ENCODE measurements at regions not wholly inside any gene's neighbourhood (a gene's known extent, or its start where the extent isn't known, plus 50 kb on each side); places are given as distances from the start of the nearest gene placed in this dataset.
"Not testable (repeated sequence)": the region's sequence is repeated elsewhere in the genome, so short reads cannot be mapped to it uniquely, and the experiment has no call there.

GRCh38 chr4:52358883-52359321 lies 300.2 kb downstream of the USP46 start:
- intact Hi-C loops (cut with DNase I), result no loop called here
- no peak for DNase-seq

DNA sequence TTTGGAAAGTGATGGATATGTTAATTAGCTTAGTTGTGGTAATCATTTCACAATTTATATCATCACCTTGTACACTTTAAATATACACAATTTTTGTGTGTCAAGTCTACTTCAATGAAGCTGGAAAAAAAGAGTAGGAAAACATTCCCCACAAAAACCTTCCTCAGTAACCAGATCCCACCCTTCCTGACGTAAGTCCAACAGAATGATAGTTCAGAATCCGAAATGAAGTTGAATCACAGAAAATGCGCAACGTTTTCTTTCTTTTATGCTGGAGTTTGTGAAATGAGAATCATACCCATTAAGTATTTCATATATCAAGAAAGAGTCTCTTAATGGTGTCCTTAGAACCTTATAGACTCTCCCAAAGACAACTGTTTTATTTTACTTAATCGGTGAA lies 292.9 kb downstream of the USP46 start:
- DNase-seq, result no peak
- intact Hi-C loops (cut with DNase I), result no loop called here

GRCh38 chr4:52366621-52367020 lies 292.5 kb downstream of the USP46 start:
- DNase-seq, result no peak
- intact Hi-C loops (cut with DNase I), result no loop called here

- intact Hi-C loops (cut with DNase I), result no loop called here
- no peak for DNase-seq
Observed at GRCh38 chr4:52367282-52367830, 291.7 kb downstream of the USP46 start.

- intact Hi-C loops (cut with DNase I), result no loop called here
- no peak for DNase-seq
Observed at GRCh38 chr4:52368895-52369294, 290.2 kb downstream of the USP46 start.

DNA sequence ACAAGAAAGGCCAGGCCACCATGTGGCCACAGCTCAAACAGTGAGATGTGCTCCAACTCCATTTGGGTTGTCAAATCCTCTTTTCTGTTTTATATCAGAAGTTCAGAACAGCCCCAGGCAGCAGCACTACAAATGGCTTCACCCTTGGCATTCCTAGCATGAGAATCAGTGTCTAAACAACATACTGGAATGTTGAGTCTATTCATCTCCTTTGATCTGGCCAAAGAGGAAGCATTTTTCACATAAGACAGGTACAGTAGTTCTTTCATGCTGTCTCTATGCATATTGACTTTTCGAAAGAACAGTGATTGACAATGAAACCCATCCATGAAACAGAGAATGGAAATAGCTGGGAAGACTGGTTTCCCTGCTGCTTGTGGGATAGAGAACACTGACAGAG lies 289.5 kb downstream of the USP46 start:
- intact Hi-C loops (cut with DNase I), result no loop called here
- DNase-seq, result no peak

DNA sequence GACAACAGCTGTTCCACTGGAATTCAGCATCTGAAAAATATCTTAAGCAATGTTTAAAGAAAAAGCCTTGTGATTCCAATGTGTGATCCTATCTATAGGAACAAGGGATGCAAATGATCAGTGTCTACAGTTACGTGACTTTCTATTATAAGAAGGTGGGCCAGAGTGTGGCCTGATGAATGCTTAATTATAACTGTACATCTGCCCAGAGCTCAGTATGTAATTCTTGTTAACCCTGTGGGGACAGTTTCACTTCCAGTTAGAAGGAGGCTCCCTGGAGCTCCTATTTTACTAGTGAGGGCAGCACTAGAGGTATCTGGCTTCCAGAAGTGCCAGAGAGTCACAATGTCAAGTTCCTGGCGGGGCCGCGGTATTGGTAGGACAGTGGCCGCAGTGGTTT lies 288.5 kb downstream of the USP46 start:
- intact Hi-C loops (cut with DNase I), result no loop called here
- DNase-seq, result no peak

- intact Hi-C loops (cut with DNase I), result no loop called here
- DNase-seq, result no peak
Observed at GRCh38 chr4:52371841-52372240, 287.3 kb downstream of the USP46 start.

DNA sequence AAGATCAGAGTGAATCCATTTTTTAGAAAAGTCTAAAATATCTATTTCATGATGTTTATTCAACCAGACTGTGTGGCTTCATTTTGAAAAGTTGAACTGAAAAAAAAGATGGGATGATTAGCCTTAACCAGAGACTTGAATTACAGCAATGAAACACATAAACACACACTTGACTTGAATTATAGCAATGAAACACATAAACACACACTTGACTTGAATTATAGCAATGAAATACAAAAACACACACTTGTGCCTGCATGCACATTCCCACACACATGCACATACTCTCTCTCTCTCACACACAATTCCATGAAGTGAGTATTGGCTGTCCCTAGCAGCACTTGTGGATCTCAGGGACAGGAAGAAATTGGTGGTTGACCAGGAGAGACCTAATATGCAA lies 286.8 kb downstream of the USP46 start:
- intact Hi-C loops (cut with DNase I), result no loop called here

DNA sequence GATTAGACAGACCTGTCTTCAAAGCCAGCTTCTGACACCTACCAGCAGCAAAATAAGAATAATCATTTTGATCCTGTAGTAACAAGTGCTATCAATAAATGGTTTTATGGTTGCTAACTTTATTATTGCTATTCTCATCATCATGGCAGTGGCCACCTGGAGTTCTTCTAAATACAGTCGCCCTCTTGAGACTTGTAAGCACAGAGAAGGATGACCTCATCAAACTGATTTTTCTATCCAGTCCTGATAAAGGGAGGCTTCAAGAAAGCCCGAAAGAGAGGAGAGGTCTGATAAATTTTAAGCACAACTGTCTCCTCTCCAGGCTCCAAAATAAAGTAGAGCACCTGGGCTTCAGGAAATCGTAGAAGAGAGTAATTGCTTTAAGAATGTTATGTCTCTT lies 286.4 kb downstream of the USP46 start:
- DNase-seq, result no peak
- intact Hi-C loops (cut with DNase I), result no loop called here

More for the DNA sequence above, 286.8 kb downstream of the USP46 start:
- DNase-seq, result no peak

DNA sequence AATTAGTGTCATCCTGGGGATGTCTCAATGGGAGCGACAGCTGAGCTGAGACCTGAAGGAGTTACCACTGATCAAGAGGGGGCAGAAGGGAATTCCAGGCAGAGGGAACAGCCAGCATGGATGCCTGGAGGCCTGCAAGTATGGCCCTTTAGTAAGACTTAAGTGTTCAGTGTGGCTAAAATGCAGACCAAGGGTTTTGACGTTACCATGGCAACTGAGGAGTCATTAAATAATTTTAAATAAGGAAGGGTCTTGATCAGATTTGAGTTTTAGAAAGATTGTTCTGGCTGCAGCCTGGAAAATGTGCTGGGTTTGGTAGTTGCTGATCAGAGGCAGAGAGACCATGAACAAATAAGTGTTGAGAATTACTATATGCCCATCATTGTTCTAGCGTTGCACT lies 285.5 kb downstream of the USP46 start:
- intact Hi-C loops (cut with DNase I), result no loop called here
- DNase-seq, result no peak

DNA sequence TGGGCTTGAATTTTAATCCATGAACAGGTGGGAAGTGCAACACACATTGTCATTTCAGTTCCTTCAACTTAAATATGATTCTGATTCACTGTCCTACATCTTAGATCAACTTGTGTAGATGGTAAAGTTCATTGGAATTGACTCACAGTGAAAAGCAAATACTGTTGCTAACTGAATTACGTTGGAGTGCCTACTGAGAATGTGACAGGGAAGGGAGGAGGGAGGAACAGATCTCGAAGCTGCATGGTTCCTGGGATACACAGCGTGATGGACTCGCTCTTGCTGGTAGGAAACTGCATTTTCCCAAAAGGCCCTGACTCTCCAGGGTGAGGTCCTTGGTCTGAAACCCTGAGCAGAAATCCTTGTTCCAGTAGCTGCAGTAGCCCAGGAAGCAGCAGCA lies 284.2 kb downstream of the USP46 start:
- intact Hi-C loops (cut with DNase I), result no loop called here

GRCh38 chr4:52376132-52376704 lies 282.9 kb downstream of the USP46 start:
- DNase-seq, result peak in 18 of 42 donors; percentile 7 to 70 (median 40)
- intact Hi-C loops (cut with DNase I), result no loop called here

More for the DNA sequence above, 284.2 kb downstream of the USP46 start:
- no peak for DNase-seq

GRCh38 chr4:52377563-52377962 lies 281.5 kb downstream of the USP46 start:
- intact Hi-C loops (cut with DNase I), result no loop called here
- no peak for DNase-seq

GRCh38 chr4:52407545-52407944 lies 251.6 kb downstream of the USP46 start:
- intact Hi-C loops (cut with DNase I), result no loop called here
- DNase-seq, result no peak

DNA sequence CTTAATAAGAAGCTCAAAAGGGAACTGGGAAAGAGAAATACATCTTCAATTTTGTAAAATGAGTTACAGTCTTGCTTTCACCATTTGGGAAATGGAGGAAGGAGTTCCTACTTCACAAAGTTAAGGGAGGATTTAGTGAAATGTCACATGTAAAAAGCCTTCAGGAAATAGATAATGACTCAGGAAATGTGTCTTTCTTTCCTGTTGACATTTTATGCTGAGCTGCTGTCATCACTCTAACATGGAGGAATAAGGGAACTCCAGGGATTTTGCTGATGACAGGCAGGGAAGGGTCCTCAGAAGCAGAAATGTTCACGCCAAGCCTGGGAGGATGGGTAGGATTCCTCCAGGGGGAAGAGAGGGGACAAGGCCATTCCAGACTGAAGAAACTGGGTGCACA lies 251.1 kb downstream of the USP46 start:
- DNase-seq, result no peak
- intact Hi-C loops (cut with DNase I), result no loop called here

GRCh38 chr4:52408471-52408870 lies 250.6 kb downstream of the USP46 start:
- intact Hi-C loops (cut with DNase I), result no loop called here
- DNase-seq, result no peak

DNA sequence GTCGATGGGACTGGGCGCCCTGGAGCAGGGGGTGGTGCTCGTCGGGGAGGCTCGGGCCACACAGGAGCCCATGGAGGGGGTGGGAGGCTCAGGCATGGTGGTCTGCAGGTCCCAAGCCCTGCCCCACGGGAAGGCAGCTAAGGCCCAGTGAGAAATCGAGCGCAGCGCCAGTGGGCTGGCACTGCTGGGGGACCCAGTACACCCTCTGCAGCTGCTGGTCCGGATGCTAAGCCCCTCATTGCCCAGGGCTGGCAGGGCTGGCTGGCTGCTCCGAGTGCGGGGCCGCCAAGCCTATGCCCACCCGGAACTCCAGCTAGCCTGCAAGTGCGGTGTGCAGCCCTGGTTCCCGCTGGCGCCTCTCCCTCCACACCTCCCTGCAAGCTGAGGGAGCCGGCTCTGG lies 249.3 kb downstream of the USP46 start:
- intact Hi-C loops (cut with DNase I); DNase-seq: not testable (repeated sequence)

- DNase-seq, result no peak
- intact Hi-C loops (cut with DNase I), result no loop called here
Observed at GRCh38 chr4:52410971-52411370, 248.1 kb downstream of the USP46 start.

DNA sequence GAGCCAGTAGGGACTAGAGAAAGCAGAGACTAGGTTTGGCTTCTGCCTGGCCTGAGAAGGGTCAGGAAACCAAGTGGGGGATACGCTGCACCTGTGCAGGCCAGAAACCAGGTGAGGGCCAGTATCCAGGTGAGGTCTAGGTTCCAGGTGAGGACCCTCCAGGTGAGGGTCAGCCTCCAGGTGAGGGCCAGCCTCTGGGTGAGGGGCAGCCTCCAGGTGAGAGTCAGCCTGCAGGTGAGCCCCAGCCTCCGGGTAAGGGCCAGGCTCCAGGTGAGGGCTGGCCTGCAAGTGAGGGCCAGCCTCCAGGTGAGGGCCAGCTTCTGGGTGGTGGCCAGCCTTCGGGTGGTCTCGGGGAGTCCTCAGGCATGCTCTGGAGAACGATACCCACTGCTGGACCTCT lies 238.8 kb downstream of the USP46 start:
- intact Hi-C loops (cut with DNase I), result no loop called here

GRCh38 chr4:52421811-52422213 lies 237.3 kb downstream of the USP46 start:
- intact Hi-C loops (cut with DNase I), result no loop called here
- DNase-seq, result no peak

More for the DNA sequence above, 238.8 kb downstream of the USP46 start:
- DNase-seq, result no peak

- DNase-seq, result no peak
- intact Hi-C loops (cut with DNase I), result no loop called here
Observed at GRCh38 chr4:52423967-52424366, 235.1 kb downstream of the USP46 start.

Measured in head of caudate nucleus (tissue), 42 donors.